GM06990 (cell line): ENCODE measurements at regions not wholly inside any gene's neighbourhood (a gene's known extent, or its start where the extent isn't known, plus 50 kb on each side); places are given as distances from the start of the nearest gene placed in this dataset.

ENCODE experiments used
- DNase-seq: peaks from one replicate; pipeline ENCODE4 v3.0.0-alpha.2; 2011; ENCODE audit not compliant: insufficient read length; ENCODE audit errors: extremely low read depth
- H3K27me3 ChIP-seq: replicated peaks from 2 replicates; pipeline ENCODE4 v1.6.0; 2011; ENCODE audit warnings: low read length; ENCODE audit not compliant: control insufficient read depth, insufficient read depth
- H3K36me3 ChIP-seq: 2 replicates; pipeline ENCODE4 v1.5.1; 2011; ENCODE audit warnings: low read length; ENCODE audit not compliant: control insufficient read depth, insufficient read depth
- H3K4me3 ChIP-seq: replicated peaks from 2 replicates; pipeline ENCODE4 v1.5.1; 2011; ENCODE audit warnings: low read depth, mild to moderate bottlenecking, control low read depth, low read length
- CTCF ChIP-seq: IDR thresholded peaks from 2 replicates; pipeline ENCODE4 v1.5.1; 2011; ENCODE audit warnings: low read length, control low read depth, mild to moderate bottlenecking, inconsistent platforms; ENCODE audit not compliant: insufficient read depth, poor library complexity, severe bottlenecking

GRCh38 chr6:53995935-53996334 is 115.3 kb upstream of the MLIP start:
- Histone ChIP-seq H3K36me3 (no peaks in the 10 kb centered on the region), H3K4me3 (no peak overlapping the region), H3K27me3 (no peaks in the 10 kb centered on the region)
- DNase-seq, result no peak
- TF ChIP-seq CTCF, result no peak

- no peaks in the 10 kb centered on the region for H3K36me3 ChIP-seq
- no peak overlapping the region for H3K4me3 ChIP-seq
- H3K27me3 ChIP-seq, result no peaks in the 10 kb centered on the region
- DNase-seq, result no peak
- TF ChIP-seq CTCF, result no peak
Observed at GRCh38 chr6:53998303-53998702, 112.9 kb upstream of the MLIP start.

GRCh38 chr6:53999088-53999755 is 112.0 kb upstream of the MLIP start:
- no peak for TF ChIP-seq CTCF
- Histone ChIP-seq H3K4me3 (no peak overlapping the region), H3K27me3 (no peaks in the 10 kb centered on the region), H3K36me3 (no peaks in the 10 kb centered on the region)
- DNase-seq, result no peak

GRCh38 chr6:54002116-54002515 is 109.1 kb upstream of the MLIP start:
- no peaks in the 10 kb centered on the region for H3K27me3 ChIP-seq
- no peaks in the 10 kb centered on the region for H3K36me3 ChIP-seq
- H3K4me3 ChIP-seq, result no peak overlapping the region
- no peak for DNase-seq
- TF ChIP-seq CTCF, result no peak

- DNase-seq, result no peak
- Histone ChIP-seq H3K4me3 (no peak overlapping the region), H3K36me3 (no peaks in the 10 kb centered on the region), H3K27me3 (no peaks in the 10 kb centered on the region)
- no peak for TF ChIP-seq CTCF
Observed at GRCh38 chr6:54003316-54003715, 107.9 kb upstream of the MLIP start.

GRCh38 chr6:54008589-54008988 is 102.7 kb upstream of the MLIP start:
- Histone ChIP-seq H3K4me3 (no peak overlapping the region), H3K36me3 (no peaks in the 10 kb centered on the region), H3K27me3 (no peaks in the 10 kb centered on the region)
- TF ChIP-seq CTCF, result no peak
- DNase-seq, result no peak
